Left lung (tissue), 4 donors: ENCODE measurements at regions not wholly inside any gene's neighbourhood (a gene's known extent, or its start where the extent isn't known, plus 50 kb on each side); places are given as distances from the start of the nearest gene placed in this dataset.

Experiments
- ATAC-seq: fragments of 200-7000 bp; cut with Tn5 transposase; one replicate; pipeline ENCODE4 v1.9.1; 2020; ENCODE audit warnings: moderate library complexity
- DNase-seq, 4 donors: peaks; one replicate each; pipeline ENCODE4 v3.0.0-alpha.2; 2013 to 2020
- H3K27ac ChIP-seq, 2 donors: fragments of 200-600 bp; sonication (generic) in 1 of 2; one replicate each; pipeline versions ENCODE4 v1.5.0 to v1.8.0; 2020 to 2021
- H3K27me3 ChIP-seq, 2 donors: fragments of 200-600 bp; sonication (generic) in 1 of 2; one replicate each; pipeline versions ENCODE4 v1.5.0 to v1.8.0; 2020 to 2021
- H3K36me3 ChIP-seq, 2 donors: fragments of 200-600 bp; sonication (generic) in 1 of 2; one replicate each; pipeline versions ENCODE4 v1.5.0 to v1.8.0; 2020 to 2021
- H3K4me1 ChIP-seq, 2 donors: fragments of 200-600 bp; one replicate each; pipeline ENCODE4 v1.8.0; 2021
- H3K4me3 ChIP-seq, 2 donors: fragments of 200-600 bp; sonication (generic) in 1 of 2; one replicate each; pipeline versions ENCODE4 v1.5.0 to v1.8.0; 2020 to 2021; ENCODE audit warnings: mild to moderate bottlenecking in 1 of 2
- H3K9me3 ChIP-seq, 2 donors: fragments of 200-600 bp; sonication (generic) in 1 of 2; one replicate each; pipeline versions ENCODE4 v1.5.0 to v1.8.0; 2020 to 2021
- intact Hi-C, 2 donors: fragments of 100-400 bp; cut with DNase I; formaldehyde crosslinking; loops; one replicate each; pipeline versions ENCODE4 v1.11.2 to v1.14.2; 2022
- TF ChIP-seq, protein P1 (sequence below), 2 donors: fragments of 200-600 bp; sonication (generic) in 1 of 2; IDR thresholded peaks; one replicate each; pipeline versions ENCODE4 v1.5.0 to v1.8.0; 2021; ENCODE audit warnings: antibody characterized with exemption in 2 of 2
- donor health status: DM: no; HTN: yes; CAD: no.
- donor health status: DM: no; HTN: no; CAD: no.

DNA sequence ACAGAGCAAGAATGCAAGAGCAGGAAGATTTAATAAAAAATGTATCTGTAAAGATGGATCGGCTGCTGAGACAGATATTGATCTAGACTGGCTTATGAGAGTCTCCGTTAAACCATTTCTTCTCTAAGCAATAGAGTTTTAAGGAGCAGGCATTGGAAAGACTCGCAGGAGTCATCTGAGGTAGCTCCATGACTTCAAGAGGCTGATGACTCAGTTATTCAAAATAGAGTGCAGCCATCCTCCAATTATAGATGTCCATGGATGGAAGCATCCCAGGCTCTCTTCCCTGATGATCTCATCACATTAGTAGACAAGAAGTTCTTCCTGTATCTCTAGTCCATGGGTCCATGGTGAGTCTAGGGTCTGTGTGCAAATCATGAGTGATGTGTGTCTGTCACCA is 638.3 kb upstream of the TMEM132C start:
- TF ChIP-seq, protein P1, sequence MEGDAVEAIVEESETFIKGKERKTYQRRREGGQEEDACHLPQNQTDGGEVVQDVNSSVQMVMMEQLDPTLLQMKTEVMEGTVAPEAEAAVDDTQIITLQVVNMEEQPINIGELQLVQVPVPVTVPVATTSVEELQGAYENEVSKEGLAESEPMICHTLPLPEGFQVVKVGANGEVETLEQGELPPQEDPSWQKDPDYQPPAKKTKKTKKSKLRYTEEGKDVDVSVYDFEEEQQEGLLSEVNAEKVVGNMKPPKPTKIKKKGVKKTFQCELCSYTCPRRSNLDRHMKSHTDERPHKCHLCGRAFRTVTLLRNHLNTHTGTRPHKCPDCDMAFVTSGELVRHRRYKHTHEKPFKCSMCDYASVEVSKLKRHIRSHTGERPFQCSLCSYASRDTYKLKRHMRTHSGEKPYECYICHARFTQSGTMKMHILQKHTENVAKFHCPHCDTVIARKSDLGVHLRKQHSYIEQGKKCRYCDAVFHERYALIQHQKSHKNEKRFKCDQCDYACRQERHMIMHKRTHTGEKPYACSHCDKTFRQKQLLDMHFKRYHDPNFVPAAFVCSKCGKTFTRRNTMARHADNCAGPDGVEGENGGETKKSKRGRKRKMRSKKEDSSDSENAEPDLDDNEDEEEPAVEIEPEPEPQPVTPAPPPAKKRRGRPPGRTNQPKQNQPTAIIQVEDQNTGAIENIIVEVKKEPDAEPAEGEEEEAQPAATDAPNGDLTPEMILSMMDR (IDR thresholded peaks at IDR 0.05) = no peak
- no peak overlapping the region for H3K27ac ChIP-seq
- H3K36me3 ChIP-seq = no peaks in the 10 kb centered on the region
- H3K4me1 ChIP-seq = no peaks in the 10 kb centered on the region
- no peaks in the 10 kb centered on the region for H3K9me3 ChIP-seq
- ATAC-seq (no peak), DNase-seq (no peak)
- intact Hi-C loops = no loop called here
- H3K27me3 ChIP-seq = no peaks in the 10 kb centered on the region
- no peak overlapping the region for H3K4me3 ChIP-seq

DNA sequence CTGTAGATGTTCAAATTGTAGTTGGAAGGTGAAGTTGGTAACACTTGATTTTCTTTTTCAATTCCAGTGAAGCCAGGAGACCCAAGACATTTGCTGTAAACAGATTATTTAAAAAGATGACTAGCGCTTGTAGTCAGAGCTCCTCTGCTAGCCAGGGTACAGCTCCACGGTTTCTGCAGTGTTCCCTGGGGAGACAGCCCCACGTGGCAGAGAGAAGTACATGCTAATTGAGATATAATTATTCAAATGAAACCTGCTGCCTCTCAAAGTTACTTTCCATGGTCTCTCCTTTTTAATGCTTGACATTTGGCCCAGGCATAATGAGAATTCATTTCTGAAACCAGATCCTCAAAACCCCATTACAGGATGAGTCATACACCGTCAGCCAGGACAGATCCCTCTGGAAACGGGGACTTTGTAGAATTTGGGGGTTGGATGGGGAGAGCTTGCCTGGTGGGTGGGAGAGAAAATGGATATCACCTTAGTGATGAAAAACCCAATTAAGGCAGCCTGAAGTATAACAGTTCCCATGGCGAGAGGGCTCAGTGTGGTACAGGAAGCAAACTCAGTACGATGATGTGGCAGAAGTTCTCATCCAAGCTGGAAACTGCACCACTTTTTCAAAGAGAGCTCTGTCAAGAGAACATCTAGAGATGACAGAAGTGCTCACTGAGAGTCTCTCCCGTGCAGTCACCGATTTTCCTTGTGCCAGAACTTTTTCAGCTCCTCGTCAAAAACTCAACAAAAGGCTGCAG is 637.7 kb upstream of the TMEM132C start:
- Histone ChIP-seq H3K4me3 (no peak overlapping the region), H3K36me3 (no peaks in the 10 kb centered on the region), H3K27me3 (no peaks in the 10 kb centered on the region), H3K27ac (no peak overlapping the region), H3K9me3 (no peaks in the 10 kb centered on the region), H3K4me1 (no peaks in the 10 kb centered on the region)
- TF ChIP-seq, protein P1 (IDR thresholded peaks at IDR 0.05) = no peak
- no peak for DNase-seq
- intact Hi-C loops = no loop called here
- no peak for ATAC-seq

DNA sequence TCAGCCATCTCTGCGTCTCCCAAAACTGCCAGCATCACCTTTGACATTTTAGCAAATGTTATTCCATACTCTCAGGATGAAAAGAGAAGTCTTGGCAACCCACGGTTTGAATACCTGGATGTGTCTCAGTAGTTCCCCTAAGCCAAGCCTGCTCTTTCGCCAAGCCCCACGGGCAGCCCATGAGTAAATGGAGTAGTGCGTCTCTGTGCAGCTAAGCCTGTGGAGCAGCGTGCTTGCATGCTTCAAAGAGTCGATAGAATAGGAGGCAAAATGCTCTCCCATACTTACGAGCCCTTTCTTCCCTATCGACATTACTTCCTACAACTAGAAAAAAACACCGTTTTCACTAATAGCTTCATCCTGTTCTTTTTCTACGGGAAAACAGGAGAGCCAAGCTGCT is 634.5 kb upstream of the TMEM132C start:
- no peak overlapping the region for H3K27ac ChIP-seq
- intact Hi-C loops = no loop called here
- ATAC-seq (no peak), DNase-seq (no peak)
- TF ChIP-seq, protein P1 (IDR thresholded peaks at IDR 0.05) = no peak
- no peaks in the 10 kb centered on the region for H3K9me3 ChIP-seq
- H3K27me3 ChIP-seq = no peaks in the 10 kb centered on the region
- no peaks in the 10 kb centered on the region for H3K36me3 ChIP-seq
- no peak overlapping the region for H3K4me3 ChIP-seq
- no peaks in the 10 kb centered on the region for H3K4me1 ChIP-seq

DNA sequence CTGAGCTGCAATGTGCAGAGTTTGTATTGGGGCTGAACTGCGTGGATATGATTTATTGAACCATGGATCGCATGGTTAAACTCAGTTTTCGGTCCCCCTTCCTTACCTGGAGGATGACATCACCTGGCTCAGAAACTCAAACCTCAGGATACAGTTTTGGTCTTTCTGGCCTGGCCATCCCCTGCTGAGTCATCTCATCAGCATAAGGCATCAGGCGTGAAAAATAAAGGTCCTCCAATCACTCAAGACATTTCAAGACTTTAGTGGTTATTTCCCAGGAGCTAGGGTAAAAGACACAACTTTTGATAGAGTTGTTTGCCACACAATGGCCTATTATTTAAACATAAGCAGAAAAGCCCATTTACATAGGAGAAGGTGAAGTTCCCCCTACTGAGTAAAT is 631.1 kb upstream of the TMEM132C start:
- Histone ChIP-seq H3K4me1 (no peaks in the 10 kb centered on the region), H3K4me3 (no peak overlapping the region), H3K36me3 (no peaks in the 10 kb centered on the region), H3K9me3 (no peaks in the 10 kb centered on the region), H3K27me3 (no peaks in the 10 kb centered on the region), H3K27ac (no peak overlapping the region)
- TF ChIP-seq, protein P1 (IDR thresholded peaks at IDR 0.05) = no peak
- no peak for ATAC-seq
- intact Hi-C loops = no loop called here
- DNase-seq = no peak

DNA sequence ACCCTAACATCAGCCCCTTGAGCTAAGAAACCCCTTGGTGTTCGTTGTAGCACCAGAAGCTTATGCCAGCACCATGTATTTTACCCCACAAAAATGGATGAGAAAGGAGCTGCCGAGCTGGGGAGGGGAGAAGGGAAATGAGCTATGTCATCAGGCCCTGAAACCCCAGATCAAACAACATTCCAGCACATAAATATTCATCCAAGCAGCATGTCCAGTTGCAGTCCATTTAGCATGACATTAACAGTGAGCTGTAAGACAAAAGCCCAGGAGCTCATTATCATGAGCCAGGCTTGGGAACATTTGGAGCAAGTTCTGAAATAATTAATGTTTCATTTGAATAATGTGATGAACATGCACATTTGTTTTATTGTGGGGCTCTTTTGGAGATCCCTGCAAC is 630.1 kb upstream of the TMEM132C start:
- H3K4me3 ChIP-seq = no peak overlapping the region

More for the DNA sequence above, 630.1 kb upstream of the TMEM132C start:
- Histone ChIP-seq H3K27ac (no peak overlapping the region), H3K9me3 (no peaks in the 10 kb centered on the region), H3K27me3 (no peaks in the 10 kb centered on the region), H3K4me1 (no peaks in the 10 kb centered on the region), H3K36me3 (no peaks in the 10 kb centered on the region)
- DNase-seq (no peak), ATAC-seq (no peak)
- TF ChIP-seq, protein P1 (IDR thresholded peaks at IDR 0.05) = no peak
- intact Hi-C loops = no loop called here
